ENCODE measurements at regions not wholly inside any gene's neighbourhood (a gene's known extent, or its start where the extent isn't known, plus 50 kb on each side); places are given as distances from the start of the nearest gene placed in this dataset.

- no peak for DNase-seq
Measured at GRCh38 chr2:176471949-176472348, 202.7 kb downstream of the MTX2 start.

GRCh38 chr2:176473177-176473576, 203.9 kb downstream of the MTX2 start:
- peak in 1 of 2 donors; percentile 17 for DNase-seq

GRCh38 chr2:176473851-176474250, 204.6 kb downstream of the MTX2 start:
- DNase-seq = no peak

GRCh38 chr2:176477336-176477735, 208.1 kb downstream of the MTX2 start:
- no peak for DNase-seq

GRCh38 chr2:176479961-176480360, 210.7 kb downstream of the MTX2 start:
- DNase-seq = no peak

- no peak for DNase-seq
Measured at GRCh38 chr2:176482107-176482506, 212.9 kb downstream of the MTX2 start.

- no peak for DNase-seq
Measured at GRCh38 chr2:176483476-176483875, 214.2 kb downstream of the MTX2 start.

GRCh38 chr2:176483901-176484568, 214.8 kb downstream of the MTX2 start:
- no peak for DNase-seq

GRCh38 chr2:176484838-176485237, 215.6 kb downstream of the MTX2 start:
- no peak for DNase-seq

GRCh38 chr2:176488431-176488830, 219.2 kb downstream of the MTX2 start:
- no peak for DNase-seq

- DNase-seq = no peak
Measured at GRCh38 chr2:176490061-176490861, 221.0 kb downstream of the MTX2 start.

GRCh38 chr2:176491172-176491904, 222.1 kb downstream of the MTX2 start:
- DNase-seq = peak; percentile 22

GRCh38 chr2:176492583-176492982, 223.3 kb downstream of the MTX2 start:
- DNase-seq = no peak

GRCh38 chr2:176493226-176493825, 224.1 kb downstream of the MTX2 start:
- DNase-seq = no peak

- no peak for DNase-seq
Measured at GRCh38 chr2:176493909-176494308, 224.7 kb downstream of the MTX2 start.

GRCh38 chr2:176494949-176495353, 225.7 kb downstream of the MTX2 start:
- DNase-seq = no peak

- DNase-seq = no peak
Measured at GRCh38 chr2:176495826-176496225, 226.6 kb downstream of the MTX2 start.

- DNase-seq = no peak
Measured at GRCh38 chr2:176496761-176497160, 227.5 kb downstream of the MTX2 start.

GRCh38 chr2:176500901-176501300, 231.7 kb downstream of the MTX2 start:
- no peak for DNase-seq

GRCh38 chr2:176501617-176502016, 232.4 kb downstream of the MTX2 start:
- DNase-seq = no peak

- DNase-seq = no peak
Measured at GRCh38 chr2:176502619-176503018, 233.4 kb downstream of the MTX2 start.

GRCh38 chr2:176503776-176504175, 234.5 kb downstream of the MTX2 start:
- DNase-seq = no peak

GRCh38 chr2:176504440-176504839, 235.2 kb downstream of the MTX2 start:
- no peak for DNase-seq

Data from CD4-positive, alpha-beta T cell treated with Interleukin-4 for 1 hour (primary cell).